ENCODE measurements at regions not wholly inside any gene's neighbourhood (a gene's known extent, or its start where the extent isn't known, plus 50 kb on each side); places are given as distances from the start of the nearest gene placed in this dataset.

DNA sequence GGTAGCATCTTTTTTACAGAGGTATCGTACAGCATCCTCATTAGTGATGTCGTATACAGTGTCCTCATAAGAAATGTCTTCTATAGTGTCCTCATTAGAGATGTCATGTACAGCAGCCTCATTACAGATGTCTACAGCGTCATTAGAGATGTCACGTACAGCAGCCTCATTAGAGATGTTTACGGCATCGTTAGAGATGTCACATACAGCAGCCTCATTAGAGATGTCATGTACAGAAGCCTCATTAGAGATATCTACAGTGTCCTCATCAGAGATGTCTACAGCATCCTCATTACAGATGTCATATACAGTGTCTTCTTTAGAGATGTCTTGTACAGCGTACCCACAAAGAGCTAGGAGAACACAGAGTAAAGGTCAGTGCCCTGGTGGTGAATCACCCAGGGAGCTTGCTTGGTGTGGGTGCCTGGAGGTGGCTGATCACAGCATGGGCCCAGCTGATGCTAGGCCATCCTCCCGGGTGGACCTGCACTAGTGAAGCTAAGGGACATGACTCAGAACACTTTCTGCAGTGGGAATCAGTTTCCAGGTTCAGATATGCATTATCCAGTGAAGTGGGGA lies 109.2 kb downstream of the IGLL1 start:
- no peak for TF ChIP-seq SP1 (IDR thresholded peaks at IDR 0.05)
- no peak for TF ChIP-seq ZNF384 (IDR thresholded peaks at IDR 0.05)
- TF ChIP-seq FOXK2 (IDR thresholded peaks at IDR 0.05): no peak
- no peak for TF ChIP-seq NFRKB (IDR thresholded peaks at IDR 0.05)
- TF ChIP-seq HDGF (IDR thresholded peaks at IDR 0.05; ENCODE audit: borderline replicate concordance): no peak
- TF ChIP-seq TARDBP (IDR thresholded peaks at IDR 0.05): no peak
